Esophagus squamous epithelium (tissue), 5 donors: ENCODE measurements at regions not wholly inside any gene's neighbourhood (a gene's known extent, or its start where the extent isn't known, plus 50 kb on each side); places are given as distances from the start of the nearest gene placed in this dataset.

Experiments used
- DNase-seq: peaks from one replicate; lab custom pipeline; 2025; lab: John Stamatoyannopoulos, UW
- H3K27ac ChIP-seq, 4 donors: fragments of 200-600 bp; sonication (generic); one replicate each; pipeline ENCODE4 v1.5.1; 2016 to 2019; ENCODE audit warnings: mild to moderate bottlenecking in 1 of 4
- H3K27me3 ChIP-seq, 4 donors: fragments of 200-600 bp; sonication (generic); 1 replicate in 3 of 4; 2 replicates in 1 of 4; pipeline versions ENCODE4 v1.5.1 to v1.6.0; 2017 to 2021; ENCODE audit warnings: antibody characterized with exemption in 1 of 4
- H3K36me3 ChIP-seq, 3 donors: fragments of 200-600 bp; sonication (generic); one replicate each; pipeline ENCODE4 v1.5.1; 2016 to 2019
- H3K4me1 ChIP-seq, 3 donors: fragments of 200-600 bp; sonication (generic); one replicate each; pipeline ENCODE4 v1.5.1; 2017 to 2019
- H3K4me3 ChIP-seq, 4 donors: fragments of 200-600 bp; sonication (generic); 1 replicate in 3 of 4; 2 replicates in 1 of 4; pipeline ENCODE4 v1.5.1; 2016 to 2019; ENCODE audit warnings: mild to moderate bottlenecking in 2 of 4, moderate library complexity in 1 of 4
- H3K9me3 ChIP-seq, 3 donors: fragments of 200-600 bp; sonication (generic); one replicate each; pipeline ENCODE4 v1.5.1; 2016 to 2019
- CTCF ChIP-seq, 6 experiments: fragments of 450-650 bp in 4 of 6; fragments of 200-600 bp in 2 of 6; sonication (generic) in 2 of 6; IDR thresholded peaks; one replicate each; pipeline ENCODE4 v1.5.1; 2016 to 2019; ENCODE audit warnings: antibody characterized with exemption in 6 of 6, mild to moderate bottlenecking in 4 of 6, moderate library complexity in 4 of 6
- POLR2A ChIP-seq, 4 donors: fragments of 450-650 bp; IDR thresholded peaks; one replicate each; pipeline ENCODE4 v1.6.1; 2017; ENCODE audit warnings: antibody characterized with exemption in 4 of 4, mild to moderate bottlenecking in 4 of 4, moderate library complexity in 3 of 4
- WGBS, 2 donors: methylation state at CpG; one replicate each; pipeline ENCODE4 v1.1.5; 2018; 5-methylcytosine and 5-hydroxymethylcytosine counted together
- intact Hi-C: fragments of 100-400 bp; cut with DNase I; formaldehyde crosslinking; loops from one replicate; pipeline ENCODE4 v1.15.0; 2022
- donor health status: DM: yes; HTN: yes; CAD: no.

- no peaks in the 10 kb centered on the region for H3K4me1 ChIP-seq
- WGBS, 2 donors: 75 to 93% methylated on average over 2 of the region's 2 CpGs
- no peak for DNase-seq
- no peaks in the 10 kb centered on the region for H3K36me3 ChIP-seq
- H3K27me3 ChIP-seq: no peaks in the 10 kb centered on the region
- no peak overlapping the region for H3K4me3 ChIP-seq
- H3K9me3 ChIP-seq: no peaks in the 10 kb centered on the region
- intact Hi-C loops: no loop called here
- no peak overlapping the region for H3K27ac ChIP-seq
- TF ChIP-seq POLR2A (IDR thresholded peaks at IDR 0.05) (no peak), CTCF (IDR thresholded peaks at IDR 0.05) (no peak)
These were observed 137.8 kb upstream of the SLC4A4 start for GRCh38 chr4:71201057-71201456.

GRCh38 chr4:71201817-71202576 lies 136.8 kb upstream of the SLC4A4 start:
- no peak overlapping the region for H3K4me3 ChIP-seq
- intact Hi-C loops: no loop called here
- no peaks in the 10 kb centered on the region for H3K9me3 ChIP-seq
- TF ChIP-seq POLR2A (IDR thresholded peaks at IDR 0.05) (no peak), CTCF (IDR thresholded peaks at IDR 0.05) (no peak)
- 80 to 83% methylated on average over 3 of the region's 3 CpGs for WGBS, 2 donors
- H3K27me3 ChIP-seq: no peaks in the 10 kb centered on the region
- DNase-seq: no peak
- H3K4me1 ChIP-seq: no peaks in the 10 kb centered on the region
- no peak overlapping the region for H3K27ac ChIP-seq
- H3K36me3 ChIP-seq: no peaks in the 10 kb centered on the region

GRCh38 chr4:71202705-71203104 lies 136.1 kb upstream of the SLC4A4 start:
- TF ChIP-seq CTCF (IDR thresholded peaks at IDR 0.05) (no peak), POLR2A (IDR thresholded peaks at IDR 0.05) (no peak)
- no peaks in the 10 kb centered on the region for H3K9me3 ChIP-seq
- 51 to 57% methylated on average over 2 of the region's 2 CpGs for WGBS, 2 donors
- no peaks in the 10 kb centered on the region for H3K27me3 ChIP-seq
- H3K4me1 ChIP-seq: no peaks in the 10 kb centered on the region
- no peak for DNase-seq
- H3K4me3 ChIP-seq: no peak overlapping the region
- intact Hi-C loops: no loop called here
- no peak overlapping the region for H3K27ac ChIP-seq
- no peaks in the 10 kb centered on the region for H3K36me3 ChIP-seq

GRCh38 chr4:71204056-71204455 lies 134.8 kb upstream of the SLC4A4 start:
- intact Hi-C loops: no loop called here
- H3K27me3 ChIP-seq: no peaks in the 10 kb centered on the region
- no peaks in the 10 kb centered on the region for H3K9me3 ChIP-seq
- no peaks in the 10 kb centered on the region for H3K4me1 ChIP-seq
- no peak for DNase-seq
- H3K27ac ChIP-seq: no peak overlapping the region
- no peaks in the 10 kb centered on the region for H3K36me3 ChIP-seq
- H3K4me3 ChIP-seq: no peak overlapping the region
- TF ChIP-seq CTCF (IDR thresholded peaks at IDR 0.05): no peak
- TF ChIP-seq POLR2A (IDR thresholded peaks at IDR 0.05): no peak
- WGBS, 2 donors: 79 to 92% methylated on average over 2 of the region's 2 CpGs

- intact Hi-C loops: no loop called here
- Histone ChIP-seq H3K4me3 (no peak overlapping the region), H3K27ac (no peak overlapping the region), H3K9me3 (no peaks in the 10 kb centered on the region), H3K4me1 (no peaks in the 10 kb centered on the region), H3K36me3 (no peaks in the 10 kb centered on the region), H3K27me3 (no peaks in the 10 kb centered on the region)
- no peak for DNase-seq
- no peak for TF ChIP-seq CTCF (IDR thresholded peaks at IDR 0.05)
- no peak for TF ChIP-seq POLR2A (IDR thresholded peaks at IDR 0.05)
- WGBS, 2 donors: 83 to 85% methylated on average over 3 of the region's 3 CpGs
These were observed 132.1 kb upstream of the SLC4A4 start for GRCh38 chr4:71206763-71207162.
